HG03196 (cell line): ENCODE measurements at regions not wholly inside any gene's neighbourhood (a gene's known extent, or its start where the extent isn't known, plus 50 kb on each side); places are given as distances from the start of the nearest gene placed in this dataset.
"Not testable (repeated sequence)": the region's sequence is repeated elsewhere in the genome, so short reads cannot be mapped to it uniquely, and the experiment has no call there.

Experiments used
- ATAC-seq: cut with Tn5 transposase; IDR thresholded peaks from one replicate; pipeline ENCODE4 v1.9.1; 2021; ENCODE audit not compliant: unreplicated experiment

- no peak for ATAC-seq
Observed at GRCh38 chr3:33919312-33920120, 121.1 kb downstream of the PDCD6IP start.

- no peak for ATAC-seq
Observed at GRCh38 chr3:33920511-33920910, 122.1 kb downstream of the PDCD6IP start.

GRCh38 chr3:33921608-33922007, 123.2 kb downstream of the PDCD6IP start:
- no peak for ATAC-seq

- no peak for ATAC-seq
Observed at GRCh38 chr3:33926998-33927605, 128.7 kb downstream of the PDCD6IP start.

DNA sequence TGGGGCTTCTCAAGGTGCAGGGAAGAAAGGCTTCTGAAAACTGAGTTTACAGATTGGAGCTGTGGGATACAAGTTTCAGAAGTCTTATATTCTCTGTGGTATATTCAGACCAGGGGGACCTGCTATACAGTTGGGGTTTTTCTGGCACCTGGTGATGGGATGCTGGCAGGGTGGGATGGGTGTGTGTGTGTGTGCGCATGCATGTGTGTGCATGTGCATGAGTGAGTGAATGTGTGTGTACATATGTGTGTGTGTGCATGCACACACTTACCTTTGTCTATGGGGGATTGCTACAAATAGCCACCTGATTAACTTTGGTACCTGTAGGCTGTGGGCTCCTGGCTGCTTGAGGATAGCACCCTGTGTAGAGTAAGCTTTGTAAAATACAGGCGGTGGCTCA, 131.4 kb downstream of the PDCD6IP start:
- ATAC-seq: no peak

DNA sequence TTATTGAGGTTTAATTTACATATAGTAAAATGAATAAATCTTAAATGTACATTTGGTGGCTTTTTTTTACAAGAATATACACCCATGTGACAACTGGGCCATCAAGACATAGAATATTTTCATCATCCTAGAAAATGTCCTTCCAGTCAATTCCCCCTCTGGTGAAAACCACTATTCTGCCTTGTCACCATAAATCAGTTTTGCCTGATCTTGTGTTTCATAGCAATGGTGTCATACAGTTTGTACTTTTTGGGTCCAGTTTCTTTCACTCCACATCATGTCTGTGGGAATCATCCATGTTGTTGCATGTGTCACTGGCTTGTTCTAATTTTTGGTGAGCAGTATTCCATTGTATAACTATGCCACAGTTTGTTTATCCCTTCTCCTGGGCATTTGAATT, 133.1 kb downstream of the PDCD6IP start:
- ATAC-seq: no peak

DNA sequence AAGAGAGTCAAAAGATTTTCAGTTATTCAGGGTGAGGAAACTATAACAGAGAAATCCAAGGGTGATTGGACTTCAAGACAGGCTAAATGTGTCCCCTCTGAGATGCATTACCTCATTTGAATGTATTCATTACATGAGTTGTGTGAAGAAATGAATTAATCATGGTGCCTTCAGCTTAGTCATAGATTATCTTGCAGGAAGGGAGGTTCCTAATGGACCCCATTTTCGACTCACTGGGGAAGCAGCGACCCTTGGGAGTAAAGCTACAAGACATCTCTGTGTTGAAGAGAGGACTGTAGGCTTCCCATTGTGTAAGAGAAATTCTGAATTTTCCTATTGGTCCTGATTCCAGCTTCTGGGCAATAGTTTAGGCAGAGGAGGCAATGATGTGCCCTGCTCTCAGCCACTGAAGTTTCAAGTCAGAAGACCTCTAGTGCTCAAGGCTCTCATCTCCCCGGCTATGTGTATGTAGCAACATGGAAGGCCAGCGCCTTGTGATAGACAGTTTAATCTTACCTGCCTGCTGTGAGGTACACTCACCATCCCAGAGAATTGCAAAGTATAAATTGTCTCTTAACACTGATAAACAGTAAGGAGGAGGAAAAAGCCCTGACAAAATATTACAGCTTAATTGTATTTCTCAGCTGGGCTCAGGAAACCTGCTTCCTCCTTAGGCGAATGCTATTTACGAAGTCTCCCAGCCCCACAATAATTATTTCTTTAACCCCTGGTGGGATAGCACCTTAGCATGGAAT, 133.8 kb downstream of the PDCD6IP start:
- no peak for ATAC-seq

GRCh38 chr3:33936171-33936920, 137.9 kb downstream of the PDCD6IP start:
- no peak for ATAC-seq

- ATAC-seq: no peak
Observed at GRCh38 chr3:33936921-33937525, 138.6 kb downstream of the PDCD6IP start.

DNA sequence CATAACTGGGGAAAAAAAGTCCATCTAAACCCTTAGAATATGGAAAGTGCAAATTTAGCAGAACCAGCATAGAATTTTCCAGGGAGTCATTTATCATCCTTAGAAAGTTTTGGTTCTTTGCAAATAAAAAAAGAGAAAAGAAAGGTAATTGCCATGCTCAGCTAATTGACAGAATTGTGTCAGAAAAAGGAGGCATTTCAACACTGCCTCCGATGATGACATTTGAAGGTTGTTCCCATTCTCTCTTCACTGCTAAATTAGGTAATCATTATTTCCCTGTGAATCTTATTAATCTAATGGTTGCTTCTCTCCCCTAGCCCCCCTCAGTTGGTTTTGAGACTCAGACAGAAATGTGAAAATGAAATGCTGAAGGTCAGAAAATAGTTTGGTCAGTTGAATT, 139.2 kb downstream of the PDCD6IP start:
- no peak for ATAC-seq

DNA sequence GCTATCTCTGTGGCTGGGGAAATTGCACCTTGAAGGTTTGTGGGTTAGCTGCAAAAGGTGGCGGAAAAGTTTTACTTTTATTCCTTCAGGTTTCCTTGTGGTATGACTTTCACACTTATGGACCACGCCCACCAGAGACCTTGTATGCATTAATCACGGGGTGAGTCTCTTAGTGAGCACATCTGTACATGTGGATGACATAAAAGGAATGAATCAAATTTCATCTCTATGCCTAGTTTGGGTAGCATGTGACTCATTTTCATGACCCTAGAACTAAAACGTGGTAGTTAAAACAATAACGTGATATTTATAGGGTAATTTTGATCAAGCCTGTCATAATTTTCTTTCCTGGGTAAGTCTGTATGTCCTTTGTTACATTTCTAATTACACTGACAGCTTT, 141.7 kb downstream of the PDCD6IP start:
- no peak for ATAC-seq

GRCh38 chr3:33940736-33941135, 142.3 kb downstream of the PDCD6IP start:
- ATAC-seq: no peak

DNA sequence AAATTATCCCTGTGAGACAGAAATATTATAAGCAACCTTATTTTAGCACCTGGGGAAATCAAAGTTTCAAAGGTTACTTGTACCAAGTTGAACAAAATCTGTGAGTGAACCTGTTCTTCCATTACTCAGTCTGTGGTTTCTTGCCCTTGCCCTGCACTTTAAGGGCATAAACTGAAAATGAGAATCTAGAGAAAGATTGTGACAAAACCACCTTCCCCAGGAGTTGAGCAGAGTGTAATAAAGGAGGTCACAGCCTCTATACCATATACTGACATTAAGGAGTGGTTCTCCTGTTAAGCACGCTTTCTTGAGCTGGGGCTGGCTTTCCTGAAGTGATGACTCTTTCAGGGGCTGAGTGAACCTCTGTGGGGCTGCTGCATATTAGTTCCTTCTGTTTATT, 143.4 kb downstream of the PDCD6IP start:
- ATAC-seq: peak; percentile 82

DNA sequence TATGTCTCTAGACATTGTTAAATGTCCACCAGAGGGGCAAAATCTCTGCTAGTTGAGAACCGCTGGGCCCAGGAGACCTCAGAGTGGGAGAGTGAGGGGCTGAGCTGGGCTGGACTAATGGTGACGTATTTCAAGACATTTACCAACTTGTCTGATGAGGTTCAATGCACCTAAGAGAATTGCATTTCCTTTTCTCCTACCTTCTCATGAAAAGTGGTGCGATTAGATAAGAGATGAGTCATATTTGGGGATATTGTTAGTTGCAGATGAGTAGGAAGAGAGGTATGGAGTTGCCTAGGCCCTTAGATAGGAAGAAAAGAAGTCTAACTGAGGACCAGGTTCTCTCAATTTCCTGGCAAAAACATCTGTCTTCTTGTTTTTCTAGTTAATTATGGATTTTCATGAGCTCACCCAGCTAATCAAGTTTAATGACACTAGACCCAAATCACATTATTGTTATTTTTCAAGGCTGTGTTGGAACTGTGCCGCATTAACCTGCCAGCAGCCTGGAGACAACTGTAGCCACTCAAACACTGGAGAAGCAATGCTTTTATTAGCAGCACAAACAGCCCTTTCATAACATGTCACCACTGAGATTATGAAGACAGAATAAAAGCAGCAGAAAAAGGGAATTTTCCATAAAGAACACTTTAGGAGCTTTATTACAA, 144.2 kb downstream of the PDCD6IP start:
- peak; percentile 41 for ATAC-seq

DNA sequence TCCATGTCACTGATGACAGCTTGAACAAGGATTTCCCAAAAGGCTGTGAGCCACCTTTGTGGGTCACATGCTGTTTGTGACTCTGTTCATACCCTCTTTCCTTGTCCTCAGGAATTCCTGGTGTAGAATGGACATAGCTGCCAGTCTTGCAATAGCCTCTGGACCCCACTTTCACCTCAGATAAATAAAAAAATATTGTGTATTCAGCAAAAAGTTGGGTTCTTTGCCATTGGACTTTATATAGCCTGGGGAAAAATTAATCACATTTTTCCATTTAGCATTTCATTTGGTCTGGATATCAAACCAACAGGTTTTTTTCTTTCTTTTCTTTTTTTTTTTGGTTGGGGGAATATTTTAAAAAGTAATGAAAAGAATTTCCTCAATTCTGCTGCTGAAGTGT, 144.8 kb downstream of the PDCD6IP start:
- ATAC-seq: no peak

DNA sequence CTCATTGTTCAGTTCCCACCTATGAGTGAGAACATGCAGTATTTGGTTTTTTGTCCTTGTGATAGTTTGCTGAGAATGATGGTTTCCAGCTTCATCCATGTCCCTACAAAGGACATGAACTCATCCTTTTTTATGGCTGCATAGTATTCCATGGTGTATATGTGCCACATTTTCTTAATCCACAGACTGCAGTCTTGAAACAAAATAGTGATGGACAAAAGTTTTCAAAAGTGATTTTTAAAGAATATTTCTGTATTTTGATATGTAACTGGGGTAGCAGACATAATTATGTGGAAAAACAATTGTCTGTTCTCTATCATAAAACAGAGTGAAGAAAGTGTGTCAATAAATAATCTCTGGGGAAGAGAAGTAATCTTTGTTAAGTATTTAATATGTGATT, 148.2 kb downstream of the PDCD6IP start:
- ATAC-seq: not testable (repeated sequence)

DNA sequence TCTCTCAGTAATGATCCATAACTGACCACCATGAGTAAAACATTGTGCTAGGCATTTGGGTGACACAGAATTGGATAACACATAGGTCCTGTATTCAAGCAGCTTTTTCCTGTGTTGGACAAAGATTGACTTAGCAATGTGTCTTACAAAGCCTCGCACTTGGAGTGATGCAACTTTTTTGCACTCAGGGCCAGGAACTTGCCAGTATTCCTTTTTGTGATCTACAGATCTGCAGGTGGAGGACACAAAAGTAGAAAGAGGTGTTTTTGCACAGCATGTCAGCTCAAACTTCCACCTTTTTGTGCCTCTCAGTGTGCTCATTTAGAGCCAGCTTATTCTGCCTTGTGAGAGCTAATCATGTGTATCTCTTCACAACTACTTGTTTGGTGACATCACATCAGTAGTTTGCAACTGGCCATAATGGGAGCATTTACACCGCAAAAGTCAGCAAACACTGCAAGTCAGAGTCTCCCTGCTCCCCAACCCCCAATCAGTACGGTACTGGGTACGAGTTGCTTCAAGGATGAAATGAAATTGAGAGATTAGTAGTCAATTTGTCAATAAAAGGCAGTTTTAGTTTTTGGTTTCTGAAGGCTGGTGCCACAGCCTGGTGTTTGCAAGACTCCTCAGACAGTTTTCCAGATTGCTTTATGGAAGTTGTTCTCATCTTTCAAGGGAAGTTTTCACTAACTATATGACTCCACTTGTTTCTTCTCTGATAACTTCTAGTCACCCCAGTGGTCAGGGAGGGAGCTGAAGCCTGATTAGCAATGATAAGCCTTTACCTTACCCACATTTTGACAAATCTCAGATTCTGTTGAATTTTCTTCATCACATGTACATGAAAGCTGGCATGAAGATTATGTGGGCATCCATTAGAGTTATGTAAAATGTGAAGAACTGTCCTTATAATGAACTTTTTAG, 149.1 kb downstream of the PDCD6IP start:
- ATAC-seq: no peak

- ATAC-seq: no peak
Observed at GRCh38 chr3:33949074-33949473, 150.6 kb downstream of the PDCD6IP start.

DNA sequence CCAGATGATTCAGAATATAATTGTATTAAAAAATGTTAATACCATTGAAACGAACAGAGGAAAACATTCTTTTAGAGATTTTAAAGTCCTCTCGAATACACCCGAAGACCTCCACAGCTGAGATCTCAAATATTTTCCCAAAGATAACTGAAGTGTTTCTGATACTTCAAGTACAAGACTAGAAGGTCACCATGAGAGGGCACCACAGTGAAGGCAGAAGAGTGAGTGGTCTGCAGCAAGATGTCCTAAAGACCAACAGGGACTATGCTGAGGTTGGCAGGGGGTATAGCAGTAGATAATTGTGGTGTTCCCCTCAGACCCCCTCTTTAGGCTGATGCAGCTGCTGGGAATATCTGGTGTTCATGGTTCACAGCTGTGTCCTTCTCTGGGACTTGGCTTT, 156.5 kb downstream of the PDCD6IP start:
- ATAC-seq: no peak
